SK-MEL-5 (cell line): ENCODE measurements at regions not wholly inside any gene's neighbourhood (a gene's known extent, or its start where the extent isn't known, plus 50 kb on each side); places are given as distances from the start of the nearest gene placed in this dataset.

Experiments used
- DNase-seq: peaks from one replicate; pipeline ENCODE4 v3.0.0-alpha.2; 2016; ENCODE audit warnings: low read depth, low spot score
- in situ Hi-C: cut with HindIII; loops from 2 replicates; pipeline ENCODE4 v1.10.0; 2016; ENCODE audit warnings: low sequenced_read_pairs, high pct_unique_total_duplicates, low pct_unique_long_range_greater_than_20kb

GRCh38 chr13:78194904-78195639 is 276.4 kb upstream of the EDNRB start:
- DNase-seq: no peak
- in situ Hi-C loops: no loop called here

- DNase-seq: no peak
Observed at GRCh38 chr13:78193846-78194245, 275.2 kb upstream of the EDNRB start.

GRCh38 chr13:78192716-78193115 is 274.1 kb upstream of the EDNRB start:
- no peak for DNase-seq
- in situ Hi-C loops: no loop called here

More at GRCh38 chr13:78193846-78194245, 275.2 kb upstream of the EDNRB start:
- in situ Hi-C loops: no loop called here

- in situ Hi-C loops: no loop called here
- DNase-seq: no peak
Observed at GRCh38 chr13:78190296-78190695, 271.7 kb upstream of the EDNRB start.

- in situ Hi-C loops: no loop called here
- DNase-seq: no peak
Observed at GRCh38 chr13:78187781-78188180, 269.1 kb upstream of the EDNRB start.

- in situ Hi-C loops: no loop called here
Observed at GRCh38 chr13:78185700-78186099, 267.1 kb upstream of the EDNRB start.

GRCh38 chr13:78183732-78184131 is 265.1 kb upstream of the EDNRB start:
- in situ Hi-C loops: no loop called here

More at GRCh38 chr13:78185700-78186099, 267.1 kb upstream of the EDNRB start:
- no peak for DNase-seq

GRCh38 chr13:78182813-78183212 is 264.2 kb upstream of the EDNRB start:
- DNase-seq: no peak
- in situ Hi-C loops: no loop called here

More at GRCh38 chr13:78183732-78184131, 265.1 kb upstream of the EDNRB start:
- DNase-seq: no peak

- in situ Hi-C loops: no loop called here
- DNase-seq: no peak
Observed at GRCh38 chr13:78177306-78177705, 258.7 kb upstream of the EDNRB start.

GRCh38 chr13:78176880-78177279 is 258.2 kb upstream of the EDNRB start:
- no peak for DNase-seq
- in situ Hi-C loops: no loop called here

- no peak for DNase-seq
- in situ Hi-C loops: no loop called here
Observed at GRCh38 chr13:78169386-78169785, 250.8 kb upstream of the EDNRB start.

GRCh38 chr13:78168981-78169380 is 250.3 kb upstream of the EDNRB start:
- DNase-seq: no peak
- in situ Hi-C loops: no loop called here

- DNase-seq: no peak
- in situ Hi-C loops: no loop called here
Observed at GRCh38 chr13:78161266-78161665, 242.6 kb upstream of the EDNRB start.

GRCh38 chr13:78160793-78161192 is 242.2 kb upstream of the EDNRB start:
- in situ Hi-C loops: no loop called here
- DNase-seq: no peak

- DNase-seq: no peak
- in situ Hi-C loops: no loop called here
Observed at GRCh38 chr13:78152415-78152814, 233.8 kb upstream of the EDNRB start.

GRCh38 chr13:78147905-78148304 is 229.3 kb upstream of the EDNRB start:
- in situ Hi-C loops: no loop called here
- DNase-seq: no peak

- no peak for DNase-seq
- in situ Hi-C loops: no loop called here
Observed at GRCh38 chr13:78145276-78145675, 226.6 kb upstream of the EDNRB start.

- no peak for DNase-seq
- in situ Hi-C loops: no loop called here
Observed at GRCh38 chr13:78139765-78140164, 221.1 kb upstream of the EDNRB start.

- in situ Hi-C loops: no loop called here
- no peak for DNase-seq
Observed at GRCh38 chr13:78138756-78139155, 220.1 kb upstream of the EDNRB start.
